ENCODE measurements at regions not wholly inside any gene's neighbourhood (a gene's known extent, or its start where the extent isn't known, plus 50 kb on each side); places are given as distances from the start of the nearest gene placed in this dataset.

- TF ChIP-seq, protein P1, sequence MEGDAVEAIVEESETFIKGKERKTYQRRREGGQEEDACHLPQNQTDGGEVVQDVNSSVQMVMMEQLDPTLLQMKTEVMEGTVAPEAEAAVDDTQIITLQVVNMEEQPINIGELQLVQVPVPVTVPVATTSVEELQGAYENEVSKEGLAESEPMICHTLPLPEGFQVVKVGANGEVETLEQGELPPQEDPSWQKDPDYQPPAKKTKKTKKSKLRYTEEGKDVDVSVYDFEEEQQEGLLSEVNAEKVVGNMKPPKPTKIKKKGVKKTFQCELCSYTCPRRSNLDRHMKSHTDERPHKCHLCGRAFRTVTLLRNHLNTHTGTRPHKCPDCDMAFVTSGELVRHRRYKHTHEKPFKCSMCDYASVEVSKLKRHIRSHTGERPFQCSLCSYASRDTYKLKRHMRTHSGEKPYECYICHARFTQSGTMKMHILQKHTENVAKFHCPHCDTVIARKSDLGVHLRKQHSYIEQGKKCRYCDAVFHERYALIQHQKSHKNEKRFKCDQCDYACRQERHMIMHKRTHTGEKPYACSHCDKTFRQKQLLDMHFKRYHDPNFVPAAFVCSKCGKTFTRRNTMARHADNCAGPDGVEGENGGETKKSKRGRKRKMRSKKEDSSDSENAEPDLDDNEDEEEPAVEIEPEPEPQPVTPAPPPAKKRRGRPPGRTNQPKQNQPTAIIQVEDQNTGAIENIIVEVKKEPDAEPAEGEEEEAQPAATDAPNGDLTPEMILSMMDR (IDR thresholded peaks at IDR 0.05): no peak
- TF ChIP-seq POLR2A (IDR thresholded peaks at IDR 0.05) (no peak), EP300 (IDR thresholded peaks at IDR 0.05) (no peak), POLR2AphosphoS5 (IDR thresholded peaks at IDR 0.05) (no peak)
These were observed 979.9 kb downstream of the TYW1 start for GRCh38 chr7:67976490-67976889.
